NCI-H187 treated with DMSO at 0.1 percent for 48 hours (cell line): ENCODE measurements at regions not wholly inside any gene's neighbourhood (a gene's known extent, or its start where the extent isn't known, plus 50 kb on each side); places are given as distances from the start of the nearest gene placed in this dataset.

Source experiments
- DNase-seq: peaks from one replicate; lab custom pipeline; 2025; lab: John Stamatoyannopoulos, UW

DNA sequence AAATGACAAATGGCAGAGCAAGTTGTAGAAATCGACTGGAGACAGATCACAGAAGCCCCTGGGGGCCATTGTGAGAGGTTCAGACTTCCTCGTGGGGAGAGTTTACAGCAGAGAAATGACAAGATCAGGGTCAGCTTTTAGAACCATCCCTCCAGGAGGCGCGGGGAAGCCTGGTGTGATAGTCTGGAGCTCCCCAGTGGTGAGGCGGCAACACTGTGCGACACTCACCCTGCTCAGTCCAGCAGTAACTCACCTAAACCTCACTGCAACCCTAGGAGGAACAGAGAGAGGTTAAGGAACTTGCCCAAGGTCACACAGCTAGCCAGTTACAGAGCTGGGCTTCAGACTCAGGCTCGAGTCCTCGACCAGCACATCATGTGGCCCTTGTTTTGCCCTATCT lies 123.4 kb upstream of the IRX3 start:
- no peak for DNase-seq

DNA sequence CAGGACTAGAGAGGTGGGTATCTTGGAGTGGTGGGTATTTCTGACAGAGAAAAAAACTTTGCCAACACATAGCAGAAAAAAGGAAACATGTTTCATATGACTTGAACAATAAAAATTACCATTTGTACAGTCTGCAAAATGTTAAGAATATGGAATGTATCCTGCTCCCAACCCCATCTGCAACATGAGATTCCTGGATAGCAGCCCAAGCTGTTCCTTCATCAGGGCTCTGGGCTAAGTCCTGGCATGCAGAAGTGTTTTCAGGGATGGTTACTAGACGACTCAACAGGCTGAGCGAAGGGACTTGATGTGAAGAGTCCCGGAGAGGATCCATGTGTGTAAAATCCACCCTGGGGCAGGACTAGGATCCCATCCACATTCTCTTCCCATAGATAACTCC lies 121.0 kb upstream of the IRX3 start:
- no peak for DNase-seq

DNA sequence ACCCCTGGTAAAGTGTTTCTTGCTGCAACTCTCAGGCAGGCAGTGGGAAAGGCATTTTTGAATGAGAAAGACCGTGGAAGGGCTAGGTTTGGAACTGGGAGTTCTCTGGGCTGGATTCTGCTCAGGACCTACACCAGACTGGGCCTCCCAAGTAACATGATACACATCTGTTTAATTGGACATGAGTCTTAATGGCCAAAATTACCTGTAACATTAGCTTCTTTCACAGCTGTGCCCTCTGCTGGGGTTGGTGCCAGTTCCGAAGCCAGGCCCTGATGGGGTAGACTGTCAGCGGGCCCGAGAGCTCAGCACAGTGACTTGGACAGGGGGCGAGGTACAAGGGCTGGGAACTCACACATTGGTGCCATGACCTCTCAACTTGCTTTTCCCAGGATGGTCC lies 118.9 kb upstream of the IRX3 start:
- DNase-seq, result no peak

DNA sequence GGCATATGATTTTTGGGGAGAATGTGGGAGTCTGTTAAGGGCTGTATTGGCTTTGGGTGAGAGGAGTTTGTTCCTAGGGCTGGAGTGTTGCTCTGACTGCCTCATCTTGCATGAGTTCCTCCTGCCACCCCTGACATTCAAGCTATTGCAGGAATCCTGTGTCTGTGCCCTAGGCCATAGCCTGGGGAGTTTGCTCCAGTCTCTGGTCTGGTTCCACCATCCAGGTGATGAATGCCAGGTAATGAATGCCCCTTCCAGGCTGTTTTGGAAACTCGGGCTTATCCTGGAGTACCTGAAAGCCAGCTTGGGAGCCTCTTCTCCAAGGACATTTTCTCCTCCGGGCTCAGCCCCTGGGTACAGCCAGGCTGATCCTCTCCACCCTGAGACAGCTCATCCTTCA lies 117.0 kb upstream of the IRX3 start:
- DNase-seq, result no peak

DNA sequence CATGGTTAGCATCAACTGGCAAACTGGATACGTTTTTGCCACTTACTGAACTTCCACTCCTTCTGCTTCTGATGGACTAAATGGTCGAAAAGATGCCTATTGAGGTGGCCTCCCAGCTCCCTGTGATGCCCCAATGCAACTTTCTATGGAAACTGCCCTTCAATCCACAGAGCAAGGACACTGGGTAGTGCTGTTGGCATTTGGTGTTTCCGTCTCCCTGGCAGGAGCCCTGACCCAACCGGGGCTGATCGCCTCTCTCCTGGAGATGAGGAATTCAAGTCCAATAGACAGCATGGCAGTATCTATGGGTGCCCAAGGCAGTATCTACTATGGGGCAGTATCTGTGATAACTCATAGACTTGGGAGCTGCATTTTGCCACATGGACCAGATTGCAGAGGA lies 116.3 kb upstream of the IRX3 start:
- no peak for DNase-seq

DNA sequence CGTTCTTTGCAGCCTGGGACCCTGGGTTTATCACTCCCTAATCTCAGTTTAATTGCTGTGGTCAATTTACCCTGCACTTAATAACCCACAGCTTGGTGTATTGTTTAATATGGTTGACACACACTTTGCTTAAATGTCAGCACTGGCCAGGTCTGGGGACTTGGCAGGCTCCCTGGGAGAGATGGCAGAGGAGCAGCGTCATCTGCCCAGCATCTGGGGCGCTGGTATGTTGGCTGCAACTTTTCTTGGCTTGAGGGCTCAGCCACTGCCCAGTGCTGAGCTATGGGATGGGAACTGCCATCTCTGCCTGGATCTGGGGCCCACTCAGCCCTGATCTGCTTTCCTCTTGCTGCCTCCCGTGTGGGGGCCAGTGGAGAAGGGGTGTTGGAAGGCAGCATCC lies 115.7 kb upstream of the IRX3 start:
- DNase-seq, result no peak

DNA sequence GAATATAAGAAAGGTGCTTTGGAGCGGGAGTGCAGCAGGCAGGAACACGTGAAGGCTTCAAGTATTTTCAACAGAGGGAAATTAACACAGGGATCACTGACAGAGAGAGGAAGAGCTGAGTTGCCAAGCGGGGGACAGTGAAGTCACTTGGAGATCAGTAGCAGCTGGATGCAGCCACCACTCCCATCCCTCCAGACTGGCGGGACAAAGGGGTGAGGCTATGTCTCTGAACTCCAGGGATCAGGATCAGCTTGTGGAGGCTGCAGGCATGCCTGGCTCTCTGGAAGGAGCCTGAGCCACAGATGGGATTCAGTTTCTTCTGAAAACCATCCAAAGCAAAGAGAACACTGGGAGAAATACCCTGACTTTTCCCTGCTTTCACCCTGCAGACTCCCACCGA lies 113.7 kb upstream of the IRX3 start:
- DNase-seq, result no peak

DNA sequence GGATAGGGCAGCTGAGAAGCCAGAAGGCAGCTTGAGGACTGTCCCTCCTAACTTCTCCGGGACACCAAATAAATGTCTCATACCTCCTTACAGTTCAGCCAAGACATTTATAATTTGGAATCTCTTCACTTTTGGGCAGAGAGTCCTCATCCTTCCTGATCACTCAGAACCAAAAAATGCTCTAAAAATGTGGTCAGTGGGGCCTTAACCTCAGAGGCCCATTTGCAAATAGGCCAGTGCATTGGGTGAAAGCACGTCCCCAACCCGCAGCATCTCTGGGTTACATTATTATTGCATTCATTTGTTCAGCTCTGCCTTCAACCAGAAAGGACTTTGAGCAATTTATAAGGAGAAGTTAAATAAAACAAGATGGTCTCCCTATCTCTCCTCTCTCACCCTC lies 112.4 kb upstream of the IRX3 start:
- DNase-seq, result no peak

DNA sequence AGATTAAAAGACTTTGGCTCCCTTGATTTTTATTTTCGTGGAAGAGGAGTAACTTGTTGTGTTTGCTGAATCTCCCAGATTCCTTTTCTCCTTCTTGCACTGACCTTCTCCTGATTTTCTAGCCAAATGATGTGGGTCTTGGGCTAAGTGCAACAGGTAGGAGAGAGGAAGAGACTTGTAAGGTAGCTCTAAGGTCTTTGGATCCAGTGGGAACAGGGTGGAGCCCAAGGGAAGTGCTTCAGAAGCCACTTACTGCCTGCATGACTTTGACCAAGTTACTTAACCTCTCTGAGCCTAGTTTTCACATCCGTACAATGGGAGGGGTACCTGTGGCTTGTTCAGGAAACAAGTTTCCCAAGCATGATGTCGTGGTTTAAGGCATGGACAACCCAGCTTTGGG lies 111.3 kb upstream of the IRX3 start:
- no peak for DNase-seq

DNA sequence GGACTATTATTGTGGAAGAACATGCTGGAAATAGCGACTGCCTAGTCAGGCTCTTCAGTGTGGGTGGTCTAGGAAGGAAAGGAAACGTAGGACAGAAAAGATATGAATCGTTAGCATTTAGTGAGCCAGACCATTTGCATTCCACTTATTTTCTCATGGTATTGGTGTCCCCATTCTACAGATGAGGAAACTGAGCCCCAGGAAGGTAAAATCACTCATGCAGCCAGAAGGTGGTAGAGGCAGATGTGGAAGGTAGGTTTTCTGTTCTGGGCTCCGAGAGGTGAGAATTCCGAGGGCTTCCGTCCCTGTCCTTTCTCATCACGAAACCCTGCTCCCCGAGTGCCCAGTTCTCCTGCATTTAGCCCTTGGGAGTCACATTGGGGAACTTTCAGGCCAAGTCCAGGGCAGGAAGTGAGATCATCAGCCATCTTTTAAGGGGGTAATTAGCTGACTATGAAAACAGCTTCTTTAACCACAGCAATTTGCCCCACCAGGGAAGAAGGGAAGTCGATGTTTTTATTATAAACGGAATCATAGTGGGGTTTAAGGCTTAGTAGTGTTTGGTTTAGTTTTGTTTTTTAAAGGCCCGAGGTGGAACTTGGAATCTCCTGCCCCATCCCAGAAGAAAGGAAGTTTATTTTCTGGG lies 110.7 kb upstream of the IRX3 start:
- no peak for DNase-seq

DNA sequence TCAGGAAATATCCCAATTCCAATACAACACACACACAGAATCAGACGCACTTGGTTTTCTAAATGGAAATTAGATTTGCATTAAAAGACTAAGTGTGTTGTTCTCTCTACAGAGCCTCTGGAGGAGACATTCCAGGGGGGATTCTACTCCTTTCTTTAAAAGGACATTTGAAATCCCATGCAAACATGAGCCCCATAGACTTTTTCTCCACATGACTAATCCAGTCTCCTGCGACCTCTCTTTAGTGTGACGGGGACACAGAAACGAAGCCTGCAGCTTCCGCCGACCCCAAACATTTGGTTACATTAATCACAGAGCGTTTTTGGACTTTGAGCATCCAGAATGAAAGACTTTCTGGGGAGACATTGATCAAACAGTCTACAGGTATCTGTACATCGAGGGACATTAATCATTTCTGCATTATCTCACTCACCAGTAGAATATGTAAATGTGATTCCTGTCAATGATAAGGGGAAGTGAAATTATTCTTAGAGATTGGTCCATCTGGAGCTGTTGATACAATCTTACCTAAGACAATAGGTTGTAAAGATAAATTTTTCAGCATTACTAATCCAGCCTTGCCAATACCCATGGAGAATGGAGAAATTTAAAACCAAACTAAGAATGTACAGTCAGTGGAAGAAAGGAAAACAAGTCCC lies 103.4 kb upstream of the IRX3 start:
- no peak for DNase-seq

DNA sequence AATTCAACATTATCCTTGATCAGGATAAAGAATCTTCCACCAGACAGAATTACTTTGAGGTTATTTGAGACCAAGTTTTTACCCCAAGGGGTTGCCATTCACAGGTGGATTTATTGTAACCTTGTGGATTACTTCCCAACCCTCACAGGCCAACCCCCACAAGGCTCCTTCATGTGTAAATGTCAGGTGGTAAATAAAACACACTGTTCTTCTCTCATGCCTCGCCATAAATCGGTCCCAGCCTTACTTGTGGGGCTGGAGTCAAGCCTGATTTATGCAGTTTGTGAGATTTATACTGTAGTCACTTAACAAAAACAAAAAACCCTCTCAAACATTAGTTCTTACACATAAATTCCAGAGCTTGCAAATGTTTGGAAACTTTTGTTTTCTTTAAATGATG lies 98.6 kb upstream of the IRX3 start:
- no peak for DNase-seq

DNA sequence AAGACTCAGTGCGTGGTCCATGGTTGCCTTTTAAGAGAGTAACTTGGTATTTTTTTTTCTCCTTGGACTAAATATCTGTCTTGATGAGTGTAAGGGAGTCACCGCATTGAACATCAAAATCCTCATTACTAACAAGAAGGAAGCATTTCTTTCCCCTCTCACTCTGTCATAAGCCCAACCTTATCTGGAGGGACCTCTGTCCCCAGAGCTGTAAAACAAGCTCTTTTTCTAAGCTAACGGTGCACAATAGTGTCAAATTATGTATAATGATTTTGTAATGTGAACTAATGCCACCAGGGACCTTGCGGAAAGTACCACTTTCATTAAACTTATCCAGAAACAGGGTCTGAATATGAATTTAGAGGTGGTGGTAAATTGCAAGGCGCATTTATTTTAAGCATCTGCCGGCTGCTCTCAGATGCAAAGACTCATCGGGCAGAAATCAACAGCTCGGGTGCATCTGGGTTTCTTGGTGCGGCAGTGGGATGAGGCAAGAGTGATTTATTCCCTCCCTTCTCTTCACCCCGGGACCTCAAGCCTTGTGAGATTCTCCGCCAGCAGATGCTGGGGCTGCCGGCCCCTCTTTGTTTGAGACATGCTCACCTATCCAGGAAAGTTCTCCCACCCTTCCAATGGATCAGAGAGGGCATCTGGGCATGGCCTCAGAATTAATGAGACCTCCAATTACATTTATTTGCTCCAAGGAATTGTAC lies 95.2 kb upstream of the IRX3 start:
- DNase-seq, result no peak

DNA sequence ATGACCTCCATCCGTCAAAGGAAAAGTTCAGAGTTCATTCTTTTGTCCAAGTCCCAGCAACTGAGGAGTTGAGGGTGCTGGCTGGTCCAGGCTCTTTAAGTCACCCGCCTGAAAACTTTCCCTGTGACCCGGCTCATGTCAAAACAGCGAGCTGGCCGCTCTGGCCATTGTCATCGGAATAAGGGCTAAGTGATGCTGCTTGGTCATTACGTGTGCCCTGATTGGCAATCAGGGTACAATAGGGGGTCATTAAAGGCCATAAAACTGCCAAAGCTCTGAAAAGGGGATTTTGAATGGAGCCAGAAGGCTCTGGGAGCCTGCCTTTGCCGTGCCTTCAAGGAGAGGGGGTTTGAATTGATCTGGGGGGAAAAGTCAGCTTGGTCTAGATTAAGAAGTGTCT lies 88.5 kb upstream of the IRX3 start:
- DNase-seq, result no peak

DNA sequence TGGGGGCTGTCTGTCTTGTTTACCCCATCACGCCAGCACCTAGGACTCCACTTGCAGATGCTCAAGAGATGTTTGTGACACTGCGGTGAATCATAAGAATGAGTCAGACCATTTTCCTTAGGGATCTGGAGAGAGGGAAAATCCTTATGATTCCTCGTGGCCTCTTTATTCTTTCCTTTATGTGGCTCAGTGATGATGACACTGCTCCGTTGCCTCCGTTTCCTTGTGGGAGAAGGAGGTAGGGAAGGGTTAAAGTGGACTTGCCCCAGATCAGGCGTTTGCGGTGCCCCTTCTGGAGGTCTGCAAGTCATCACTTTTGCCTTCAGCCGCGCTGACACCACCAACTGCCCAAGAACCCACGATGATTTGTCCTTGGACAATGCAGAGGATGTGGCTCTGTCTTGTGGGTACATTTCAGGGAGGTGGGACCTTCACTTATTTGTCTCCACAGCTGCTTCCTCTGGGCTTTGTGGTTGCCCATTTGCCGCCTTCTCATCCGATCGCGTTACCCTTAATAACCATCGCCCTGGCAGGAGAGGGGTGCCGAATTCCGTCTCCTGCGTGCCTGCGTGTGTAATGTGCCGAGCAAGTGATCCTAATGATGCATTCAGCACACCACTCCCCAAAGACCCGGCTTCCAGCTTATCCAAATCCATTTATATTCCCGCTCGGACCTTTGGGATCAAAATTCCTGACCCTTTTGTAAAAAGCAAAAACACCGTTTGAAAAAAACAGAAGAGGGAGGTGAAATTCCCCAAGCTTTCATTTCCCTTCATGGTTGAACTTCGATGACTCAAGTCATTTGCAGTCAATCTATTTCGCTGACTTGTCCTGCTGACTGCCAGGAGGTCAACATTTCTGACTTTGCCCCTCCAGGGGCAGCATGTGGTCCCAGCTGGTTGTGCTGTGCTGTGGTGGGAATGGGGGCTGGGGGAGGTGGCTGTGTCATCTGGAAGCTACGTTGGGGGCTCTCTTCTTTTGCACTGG lies 87.2 kb upstream of the IRX3 start:
- no peak for DNase-seq

DNA sequence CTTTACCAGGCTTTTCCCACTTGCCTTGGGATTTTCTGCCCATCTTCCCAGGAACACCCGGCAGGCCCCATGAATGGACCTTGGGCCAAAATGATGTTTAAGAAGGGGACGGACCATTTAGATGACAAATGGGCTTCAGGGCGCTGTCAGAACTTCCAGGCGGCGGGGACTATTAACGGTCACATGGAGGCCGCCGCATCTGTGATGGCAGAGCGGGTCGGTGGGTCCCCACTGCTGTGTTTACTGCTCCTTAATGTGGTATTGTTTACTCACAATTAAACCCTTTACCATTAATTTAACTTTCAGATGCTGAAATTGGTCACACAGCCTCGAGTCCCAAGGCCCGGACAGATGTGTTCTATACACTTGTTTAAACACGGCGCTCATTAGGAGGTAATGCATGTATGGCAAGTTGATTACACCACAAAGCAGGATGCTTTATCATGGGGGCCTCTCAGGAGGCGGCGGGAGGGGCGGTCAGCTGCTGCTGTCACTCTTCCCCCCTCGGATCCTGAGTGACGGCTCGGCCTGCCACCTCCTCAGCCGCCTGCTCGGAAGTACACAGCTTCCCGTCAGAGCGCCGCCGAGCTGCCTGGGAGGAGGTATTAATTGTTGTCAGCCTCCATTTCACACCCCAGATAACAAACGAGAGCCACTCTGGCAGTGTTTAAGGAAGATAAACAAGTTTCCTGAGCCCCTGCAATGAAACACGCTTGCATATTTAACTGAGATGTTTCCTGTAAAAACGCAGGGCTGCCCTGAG lies 83.9 kb upstream of the IRX3 start:
- DNase-seq, result no peak

DNA sequence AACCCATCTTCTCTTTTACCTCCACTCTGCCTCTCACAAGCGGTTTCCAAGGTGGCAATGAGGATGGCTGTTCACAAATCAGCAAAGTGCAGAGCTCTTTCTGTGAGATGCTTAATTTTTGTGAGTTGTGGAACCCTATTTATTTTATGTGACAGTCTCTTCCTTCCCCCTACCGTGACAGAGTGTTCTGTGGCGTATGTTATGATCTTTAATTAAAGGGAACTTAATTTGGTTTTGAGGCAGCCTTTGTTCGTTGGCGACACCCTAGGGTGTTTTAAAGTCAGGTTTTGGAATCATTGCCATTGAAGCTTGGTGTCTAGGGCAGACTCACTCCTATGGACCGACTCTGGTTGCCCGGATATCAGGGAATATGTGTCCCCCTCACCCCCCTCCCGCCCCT lies 83.3 kb upstream of the IRX3 start:
- no peak for DNase-seq

DNA sequence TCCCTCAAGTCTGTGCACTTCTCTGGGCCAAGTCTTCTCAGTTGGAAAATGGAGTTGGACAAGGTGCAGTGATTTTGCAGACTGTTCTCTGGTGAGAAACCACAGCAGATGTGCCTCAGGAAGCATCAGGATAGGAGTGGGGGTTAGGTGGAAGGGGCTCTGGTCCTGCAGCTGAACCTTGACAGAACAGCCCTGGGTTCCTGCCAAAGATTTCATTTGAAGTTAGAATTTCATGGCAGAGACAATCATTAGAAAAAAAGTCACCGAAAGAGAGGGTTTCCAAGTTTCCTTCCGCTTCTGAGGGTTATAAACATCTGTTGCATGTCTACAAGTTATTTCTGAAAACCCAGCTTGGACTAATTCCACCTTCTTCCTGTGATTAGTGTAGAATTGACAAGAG lies 80.4 kb upstream of the IRX3 start:
- no peak for DNase-seq

DNA sequence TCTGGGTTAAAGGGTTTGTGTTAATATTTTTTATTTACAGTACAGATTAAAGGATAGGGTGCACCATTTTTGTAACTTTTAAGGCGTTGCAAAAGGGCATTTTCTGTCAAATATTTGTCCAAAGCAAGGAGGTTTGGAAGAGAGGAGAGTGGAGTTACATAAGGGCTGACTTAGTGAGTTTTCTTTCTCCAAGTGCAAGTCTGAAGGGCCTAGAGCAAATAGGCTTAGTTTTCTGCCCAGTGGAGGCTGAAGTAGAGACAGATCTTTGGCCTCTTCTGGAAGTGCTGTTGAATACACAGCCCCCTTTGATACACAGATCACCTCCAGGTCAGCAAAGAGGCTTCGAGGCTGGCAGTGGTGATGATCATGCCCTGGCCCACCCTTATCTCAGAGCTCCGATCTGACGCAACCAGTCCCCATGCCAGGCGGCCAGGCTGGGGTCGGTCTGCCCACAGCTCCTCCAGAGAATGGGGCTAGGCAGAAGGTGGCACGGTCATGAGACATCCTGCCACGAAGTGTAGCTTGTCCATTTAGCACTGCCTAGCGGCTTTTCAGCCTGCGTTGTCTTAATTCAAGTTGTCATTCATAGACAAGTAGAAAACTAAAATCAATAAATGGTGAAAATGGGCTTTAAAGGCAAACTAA lies 79.5 kb upstream of the IRX3 start:
- DNase-seq, result no peak

DNA sequence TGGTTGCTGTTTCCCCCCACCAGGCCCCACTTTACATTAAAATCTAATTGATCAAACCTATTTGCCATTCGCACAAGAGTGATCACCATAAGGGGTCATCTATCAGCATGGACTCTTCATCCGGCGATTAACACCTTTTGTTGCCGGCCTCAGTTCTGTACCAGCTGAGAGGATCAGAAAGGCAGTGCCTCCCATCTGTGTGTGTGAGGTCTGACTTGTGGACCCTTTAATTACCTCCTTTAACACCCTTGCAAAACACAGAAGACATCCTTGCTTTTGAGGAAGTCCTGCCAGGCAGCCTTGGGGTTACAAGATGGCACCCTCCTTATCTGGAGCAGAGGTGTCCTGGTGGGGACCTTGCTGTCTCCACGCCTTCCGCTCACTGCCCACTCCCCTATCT lies 77.2 kb upstream of the IRX3 start:
- no peak for DNase-seq

DNA sequence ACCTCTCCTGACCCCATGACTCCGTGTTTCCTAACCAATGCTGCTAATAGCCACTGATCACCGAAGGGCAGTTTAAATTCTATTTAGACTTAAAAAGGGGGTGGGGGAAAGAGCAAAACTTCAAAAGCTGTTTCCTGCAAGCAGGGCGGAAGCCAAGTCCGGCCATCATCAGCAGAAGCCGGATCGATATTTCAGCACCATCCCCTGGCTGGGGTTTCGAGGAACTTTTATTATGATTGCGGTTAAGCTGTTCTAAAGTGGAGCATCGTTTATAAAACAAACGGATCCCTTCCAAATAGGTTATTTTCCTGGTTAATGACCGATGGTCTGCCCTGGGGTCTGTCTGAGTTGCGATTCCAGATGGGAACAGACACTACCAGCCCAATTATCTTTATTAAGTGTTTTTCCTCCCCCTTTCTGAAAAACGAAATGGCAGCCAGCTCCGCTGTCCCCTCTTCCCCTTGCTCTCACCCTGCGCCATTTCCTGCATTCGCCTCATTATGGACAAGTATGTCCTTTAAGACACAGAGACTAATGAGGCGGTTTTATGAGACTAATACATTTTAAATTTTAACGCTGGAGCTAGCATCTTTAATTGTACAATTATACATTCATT lies 76.1 kb upstream of the IRX3 start:
- no peak for DNase-seq
